IMR-90 (cell line): ENCODE measurements at regions not wholly inside any gene's neighbourhood (a gene's known extent, or its start where the extent isn't known, plus 50 kb on each side); places are given as distances from the start of the nearest gene placed in this dataset.

Experiments used
- CHD1 ChIP-seq: IDR thresholded peaks from 2 replicates; pipeline ENCODE4 v1.6.1; 2012; ENCODE audit warnings: low read depth, low read length, improper control_type of control experiment
- MAZ ChIP-seq: IDR thresholded peaks from 2 replicates; pipeline ENCODE4 v1.6.1; 2012; ENCODE audit warnings: low read depth, mild to moderate bottlenecking, low read length, improper control_type of control experiment, moderate library complexity, borderline replicate concordance
- POLR2A ChIP-seq: IDR thresholded peaks from 2 replicates; pipeline ENCODE4 v1.6.1; 2012; ENCODE audit warnings: mild to moderate bottlenecking, low read depth, low read length
- RCOR1 ChIP-seq: IDR thresholded peaks from 2 replicates; pipeline ENCODE4 v1.6.1; 2012; ENCODE audit warnings: mild to moderate bottlenecking, low read length, improper control_type of control experiment; ENCODE audit not compliant: insufficient replicate concordance
- SMC3 ChIP-seq: fragments of 150-350 bp; IDR thresholded peaks from 2 replicates; pipeline ENCODE4 v1.6.1; 2016; ENCODE audit warnings: low read depth, mild to moderate bottlenecking, antibody characterized with exemption, low read length, moderate library complexity
- TF ChIP-seq, protein P1 (sequence below): conservative IDR thresholded peaks from 2 replicates; pipeline ENCODE4 v1.5.1; 2012; ENCODE audit warnings: mild to moderate bottlenecking, low read depth, low read length, improper control_type of control experiment

- TF ChIP-seq, protein P1, sequence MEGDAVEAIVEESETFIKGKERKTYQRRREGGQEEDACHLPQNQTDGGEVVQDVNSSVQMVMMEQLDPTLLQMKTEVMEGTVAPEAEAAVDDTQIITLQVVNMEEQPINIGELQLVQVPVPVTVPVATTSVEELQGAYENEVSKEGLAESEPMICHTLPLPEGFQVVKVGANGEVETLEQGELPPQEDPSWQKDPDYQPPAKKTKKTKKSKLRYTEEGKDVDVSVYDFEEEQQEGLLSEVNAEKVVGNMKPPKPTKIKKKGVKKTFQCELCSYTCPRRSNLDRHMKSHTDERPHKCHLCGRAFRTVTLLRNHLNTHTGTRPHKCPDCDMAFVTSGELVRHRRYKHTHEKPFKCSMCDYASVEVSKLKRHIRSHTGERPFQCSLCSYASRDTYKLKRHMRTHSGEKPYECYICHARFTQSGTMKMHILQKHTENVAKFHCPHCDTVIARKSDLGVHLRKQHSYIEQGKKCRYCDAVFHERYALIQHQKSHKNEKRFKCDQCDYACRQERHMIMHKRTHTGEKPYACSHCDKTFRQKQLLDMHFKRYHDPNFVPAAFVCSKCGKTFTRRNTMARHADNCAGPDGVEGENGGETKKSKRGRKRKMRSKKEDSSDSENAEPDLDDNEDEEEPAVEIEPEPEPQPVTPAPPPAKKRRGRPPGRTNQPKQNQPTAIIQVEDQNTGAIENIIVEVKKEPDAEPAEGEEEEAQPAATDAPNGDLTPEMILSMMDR: no peak
- TF ChIP-seq MAZ (no peak), SMC3 (no peak), RCOR1 (no peak), POLR2A (no peak), CHD1 (no peak)
Measured at GRCh38 chr5:114648940-114649339, 287.1 kb downstream of the KCNN2 start.
